IMR-90 (cell line): ENCODE measurements at regions not wholly inside any gene's neighbourhood (a gene's known extent, or its start where the extent isn't known, plus 50 kb on each side); places are given as distances from the start of the nearest gene placed in this dataset.

Experiments
- CTCF ChIP-seq: conservative IDR thresholded peaks from 2 replicates; pipeline ENCODE4 v1.5.1; 2012; ENCODE audit warnings: mild to moderate bottlenecking, low read depth, low read length, improper control_type of control experiment
- FOS ChIP-seq: fragments of 150-350 bp; IDR thresholded peaks from 2 replicates; pipeline ENCODE4 v1.6.1; 2016; ENCODE audit warnings: low read depth, low read length
- MXI1 ChIP-seq: IDR thresholded peaks from 2 replicates; pipeline ENCODE4 v1.6.1; 2012; ENCODE audit warnings: low read depth, mild to moderate bottlenecking, low read length, moderate library complexity, borderline replicate concordance
- POLR2A ChIP-seq: IDR thresholded peaks from 2 replicates; pipeline ENCODE4 v1.6.1; 2012; ENCODE audit warnings: mild to moderate bottlenecking, low read depth, low read length
- RCOR1 ChIP-seq: IDR thresholded peaks from 2 replicates; pipeline ENCODE4 v1.6.1; 2012; ENCODE audit warnings: mild to moderate bottlenecking, low read length, improper control_type of control experiment; ENCODE audit not compliant: insufficient replicate concordance
- SMC3 ChIP-seq: fragments of 150-350 bp; IDR thresholded peaks from 2 replicates; pipeline ENCODE4 v1.6.1; 2016; ENCODE audit warnings: low read depth, mild to moderate bottlenecking, antibody characterized with exemption, low read length, moderate library complexity
- TF ChIP-seq, protein P1 (sequence below): fragments of 150-350 bp; IDR thresholded peaks from 2 replicates; pipeline ENCODE4 v1.6.1; 2017; ENCODE audit warnings: mild to moderate bottlenecking, antibody characterized with exemption, low read length, low read depth

- TF ChIP-seq SMC3 (peak; percentile 36; the same call in 1 of the 2 replicates), CTCF (peak; percentile 41), FOS (peak; percentile 67), POLR2A (no peak), MXI1 (no peak), RCOR1 (no peak)
- TF ChIP-seq, protein P1, sequence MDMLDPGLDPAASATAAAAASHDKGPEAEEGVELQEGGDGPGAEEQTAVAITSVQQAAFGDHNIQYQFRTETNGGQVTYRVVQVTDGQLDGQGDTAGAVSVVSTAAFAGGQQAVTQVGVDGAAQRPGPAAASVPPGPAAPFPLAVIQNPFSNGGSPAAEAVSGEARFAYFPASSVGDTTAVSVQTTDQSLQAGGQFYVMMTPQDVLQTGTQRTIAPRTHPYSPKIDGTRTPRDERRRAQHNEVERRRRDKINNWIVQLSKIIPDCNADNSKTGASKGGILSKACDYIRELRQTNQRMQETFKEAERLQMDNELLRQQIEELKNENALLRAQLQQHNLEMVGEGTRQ: no peak
Observed at GRCh38 chr9:99299211-99300102, 77.4 kb downstream of the SEC61B start.
